Activated CD4-positive, CD25-positive, alpha-beta regulatory T cell (primary cell): ENCODE measurements at regions not wholly inside any gene's neighbourhood (a gene's known extent, or its start where the extent isn't known, plus 50 kb on each side); places are given as distances from the start of the nearest gene placed in this dataset.

Source experiments
- DNase-seq, 4 experiments: peaks; one replicate each; lab custom pipeline; 2025; lab: John Stamatoyannopoulos, UW

GRCh38 chr9:1962588-1963106 lies 52.5 kb upstream of the SMARCA2 start:
- no peak for DNase-seq

- DNase-seq, result no peak
These were observed 51.1 kb upstream of the SMARCA2 start for GRCh38 chr9:1964093-1964492.
